ENCODE measurements at regions not wholly inside any gene's neighbourhood (a gene's known extent, or its start where the extent isn't known, plus 50 kb on each side); places are given as distances from the start of the nearest gene placed in this dataset.

DNA sequence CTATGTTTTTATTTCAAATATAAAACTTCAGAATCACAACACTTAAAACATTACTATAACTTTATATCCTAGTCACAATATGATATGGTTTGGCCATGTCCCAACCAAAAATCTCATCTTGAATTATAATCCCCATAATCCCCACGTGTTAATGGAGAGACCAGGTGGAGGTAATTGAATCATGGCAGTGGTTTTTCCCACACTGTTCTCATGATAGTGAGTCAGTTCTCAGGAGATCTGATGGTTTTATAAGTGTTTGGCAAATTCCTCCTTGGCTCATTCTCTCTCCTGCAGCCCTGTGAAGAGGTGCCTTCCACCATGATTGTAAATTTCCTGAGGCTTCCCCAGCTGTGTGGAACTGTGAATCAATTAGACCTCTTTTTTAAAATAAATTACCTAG lies 307.6 kb downstream of the SPRY2 start:
- DNase-seq (ENCODE audit: low read depth): no peak

DNA sequence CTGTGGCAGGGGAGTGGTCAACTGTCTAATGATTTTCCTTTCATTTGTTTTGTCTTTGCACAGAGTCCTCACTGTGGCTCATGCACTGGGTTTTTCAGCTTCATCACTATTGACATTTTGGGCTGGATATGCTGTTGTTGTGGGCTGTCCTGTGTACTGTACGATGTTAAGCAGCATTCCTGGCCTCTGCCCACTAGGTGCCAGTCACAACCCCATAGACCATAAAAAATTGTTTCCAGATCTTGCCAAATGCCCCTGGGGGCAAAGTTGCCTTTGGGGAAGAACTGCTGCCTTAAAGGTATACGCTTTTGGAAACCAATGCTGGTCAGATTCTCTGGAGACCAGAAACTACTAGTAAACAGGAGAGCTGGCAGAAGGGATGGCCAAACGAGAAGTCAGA lies 310.4 kb downstream of the SPRY2 start:
- no peak for DNase-seq (ENCODE audit: low read depth)

DNA sequence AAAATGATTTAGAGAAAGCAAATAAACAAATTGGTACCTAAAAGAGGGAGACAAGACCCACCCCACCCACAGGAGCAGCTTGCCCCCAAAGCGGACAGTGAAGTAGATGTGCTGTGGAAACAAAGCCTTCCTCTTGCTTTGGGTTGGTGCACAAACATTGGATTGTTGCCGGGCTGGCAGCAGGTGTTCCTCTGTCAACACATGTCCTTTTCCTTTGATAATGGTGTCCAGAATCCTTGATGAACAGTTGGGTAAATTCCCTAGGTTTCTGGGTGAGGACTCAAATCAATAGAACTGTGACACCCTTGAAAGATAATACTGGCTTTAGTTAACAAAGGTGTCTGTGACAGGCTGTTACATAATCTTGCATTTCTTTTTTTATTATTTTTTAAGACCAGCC lies 311.8 kb downstream of the SPRY2 start:
- DNase-seq (ENCODE audit: low read depth): no peak

DNA sequence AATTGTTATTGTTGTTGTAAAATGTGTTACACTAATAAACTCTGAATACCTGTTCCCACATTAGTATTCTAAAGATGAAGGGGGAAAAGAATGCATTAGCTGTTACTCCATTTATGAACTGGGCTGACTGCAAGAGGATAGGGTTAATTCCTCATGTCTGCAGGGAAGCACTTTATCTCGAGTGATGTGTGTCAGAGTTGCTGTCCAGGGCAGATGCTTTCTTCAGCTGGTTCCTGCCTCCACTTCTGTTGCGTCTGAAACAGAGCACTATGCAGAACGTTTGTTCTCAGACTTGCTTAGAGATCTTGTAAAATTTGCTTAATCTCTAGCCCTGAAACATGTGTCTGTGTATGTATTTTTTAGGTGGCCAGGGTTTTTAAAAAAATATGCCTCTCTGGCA lies 318.8 kb downstream of the SPRY2 start:
- no peak for DNase-seq (ENCODE audit: low read depth)

DNA sequence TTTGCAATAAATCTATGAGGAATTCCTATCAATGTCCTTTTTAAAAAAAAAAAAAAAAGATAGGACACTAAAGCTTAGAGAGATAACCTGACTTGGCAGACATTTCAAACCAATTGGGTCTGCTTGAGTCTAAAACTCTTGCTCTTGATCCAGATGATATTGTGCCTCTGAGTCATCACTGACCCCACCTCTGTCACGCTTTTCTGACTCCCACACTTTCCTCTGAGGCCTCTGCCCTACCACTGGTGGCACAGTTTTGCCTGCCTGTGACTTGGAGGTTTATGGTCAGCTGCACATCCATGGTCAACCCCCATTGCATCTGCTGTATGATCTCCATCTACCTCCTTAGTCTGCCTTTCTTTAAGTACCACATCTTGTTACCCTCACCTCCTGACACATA lies 328.7 kb downstream of the SPRY2 start:
- no peak for DNase-seq (ENCODE audit: low read depth)

DNA sequence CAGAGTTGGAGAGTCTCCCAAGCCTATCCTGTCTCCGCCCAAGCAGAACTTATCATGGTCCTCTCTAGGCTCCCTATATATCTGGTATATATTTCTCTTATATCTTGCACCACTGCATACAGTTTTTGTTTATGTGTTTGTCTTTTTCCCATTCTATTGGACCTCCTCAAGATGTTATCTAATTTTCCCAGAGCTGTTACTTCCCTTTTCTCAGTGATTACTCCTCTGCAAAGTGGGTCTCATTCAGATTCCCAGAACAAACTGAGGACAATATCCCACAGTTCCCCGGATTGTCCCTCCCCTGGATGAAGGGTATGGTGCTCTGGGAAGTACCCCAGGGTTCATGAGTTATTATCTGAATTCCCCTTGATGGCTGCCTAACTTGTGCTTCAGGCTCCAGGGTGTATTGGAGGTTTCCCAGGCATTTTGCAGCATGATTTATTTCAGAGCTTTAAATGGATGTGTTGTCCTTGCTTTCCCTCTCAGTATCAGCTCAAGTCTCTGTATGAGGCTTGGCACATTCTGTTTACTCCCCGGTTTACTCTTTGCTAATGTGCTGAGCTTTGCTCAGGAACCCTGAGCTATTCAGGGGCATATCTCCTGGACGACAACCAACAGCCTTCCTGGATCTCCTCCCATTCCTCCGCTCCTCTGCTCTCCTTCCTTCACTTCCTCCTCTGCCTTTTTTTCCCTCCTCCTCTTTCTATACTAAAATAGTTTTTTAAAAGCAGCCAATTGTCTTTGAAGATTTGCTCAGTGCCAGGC lies 329.3 kb downstream of the SPRY2 start:
- DNase-seq (ENCODE audit: low read depth): no peak

DNA sequence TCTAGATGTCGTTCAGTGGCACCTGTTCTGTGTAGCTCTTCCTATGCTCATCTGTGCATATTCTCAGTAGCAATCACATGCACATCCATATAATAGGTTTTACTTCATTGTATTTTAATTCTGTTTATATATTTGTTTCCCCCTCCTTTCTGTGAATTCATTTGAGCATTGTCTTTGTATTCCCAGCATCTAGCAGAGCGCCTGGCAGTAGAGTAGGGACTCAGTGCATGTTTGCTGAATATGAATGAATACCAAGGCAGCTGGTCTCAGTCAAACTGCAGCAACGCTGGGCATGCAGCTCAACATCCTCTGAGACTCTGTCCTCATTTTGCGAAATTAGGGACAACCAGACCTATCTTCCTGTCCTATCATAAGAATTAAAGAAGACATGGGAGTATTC lies 330.1 kb downstream of the SPRY2 start:
- no peak for DNase-seq (ENCODE audit: low read depth)

DNA sequence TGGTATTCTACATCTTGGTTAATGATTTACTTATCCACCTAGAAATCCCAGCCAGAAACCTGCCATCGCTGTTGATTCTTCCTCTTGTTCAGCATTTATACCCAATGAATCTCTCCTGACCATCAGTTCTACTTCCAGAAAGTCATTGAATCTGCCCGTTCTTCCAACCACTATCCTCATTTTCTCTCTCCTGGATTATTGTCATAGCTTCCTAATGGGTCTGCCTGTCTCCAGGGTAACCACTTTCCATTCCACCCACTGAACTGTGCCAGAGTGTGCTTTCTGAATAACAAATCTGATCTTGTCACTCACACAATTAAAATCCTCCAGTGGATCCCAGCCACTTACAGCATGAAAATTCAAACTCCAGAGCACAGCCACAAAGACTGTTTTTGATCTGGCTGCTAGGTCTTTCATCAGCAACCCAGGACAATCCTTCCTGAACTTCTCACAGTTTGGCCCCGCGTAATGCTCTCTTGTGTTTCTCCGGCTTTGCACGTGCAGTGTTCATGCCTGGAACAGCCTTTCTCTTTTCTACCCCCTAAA lies 330.6 kb downstream of the SPRY2 start:
- no peak for DNase-seq (ENCODE audit: low read depth)

DNA sequence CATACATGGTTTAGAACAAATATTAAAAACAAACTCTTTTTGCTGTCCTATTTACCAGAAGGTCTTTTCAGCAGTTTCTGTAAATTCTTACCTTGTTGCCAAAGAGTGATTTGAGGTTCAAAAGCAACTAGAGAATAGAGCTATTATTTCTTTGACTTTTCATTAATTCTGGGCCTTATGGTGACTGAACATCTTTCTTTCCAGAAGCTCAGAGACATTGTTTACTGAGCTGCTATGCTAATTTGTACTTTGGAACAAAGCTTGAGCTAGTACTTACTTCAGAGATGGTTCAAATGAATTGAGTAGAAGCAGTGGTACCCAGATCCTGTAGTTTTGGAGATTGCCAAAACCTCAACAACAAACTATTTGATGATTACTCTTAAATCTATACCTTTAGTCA lies 331.2 kb downstream of the SPRY2 start:
- DNase-seq (ENCODE audit: low read depth): no peak

DNA sequence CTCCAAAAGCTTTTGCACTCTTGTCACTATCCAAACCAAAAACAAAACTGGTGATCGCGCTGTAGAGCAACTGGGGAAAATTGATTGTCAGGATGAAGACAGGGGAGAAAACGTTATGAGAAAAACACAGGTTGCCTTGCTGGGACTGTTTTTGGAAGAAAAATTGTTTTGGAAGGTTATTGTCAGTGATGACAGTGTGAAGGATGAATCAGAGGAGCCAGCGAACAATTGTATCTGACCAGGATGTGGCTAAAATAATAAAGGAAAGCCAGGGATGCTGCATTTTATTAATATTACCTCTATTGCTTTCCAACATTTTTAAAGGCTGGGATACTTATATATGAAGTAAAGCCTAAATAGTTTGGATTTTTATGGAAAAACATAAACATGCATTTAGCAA lies 334.0 kb downstream of the SPRY2 start:
- DNase-seq (ENCODE audit: low read depth): no peak

DNA sequence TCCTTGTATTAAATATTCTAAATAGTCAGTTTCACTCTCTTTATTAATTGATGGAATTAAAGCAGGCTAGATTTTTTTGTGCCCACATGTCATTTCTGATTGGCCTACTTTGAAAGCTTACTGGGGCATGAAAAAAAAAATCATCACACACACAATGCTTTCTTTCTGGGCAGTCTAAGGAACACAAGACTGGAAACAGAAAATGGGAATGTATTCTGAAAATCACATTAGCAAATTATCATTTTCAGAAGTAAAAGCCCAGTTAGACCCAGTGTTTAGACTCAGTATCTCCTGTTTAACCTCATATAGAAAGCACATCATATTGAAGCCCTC lies 339.4 kb downstream of the SPRY2 start:
- DNase-seq (ENCODE audit: low read depth): no peak

DNA sequence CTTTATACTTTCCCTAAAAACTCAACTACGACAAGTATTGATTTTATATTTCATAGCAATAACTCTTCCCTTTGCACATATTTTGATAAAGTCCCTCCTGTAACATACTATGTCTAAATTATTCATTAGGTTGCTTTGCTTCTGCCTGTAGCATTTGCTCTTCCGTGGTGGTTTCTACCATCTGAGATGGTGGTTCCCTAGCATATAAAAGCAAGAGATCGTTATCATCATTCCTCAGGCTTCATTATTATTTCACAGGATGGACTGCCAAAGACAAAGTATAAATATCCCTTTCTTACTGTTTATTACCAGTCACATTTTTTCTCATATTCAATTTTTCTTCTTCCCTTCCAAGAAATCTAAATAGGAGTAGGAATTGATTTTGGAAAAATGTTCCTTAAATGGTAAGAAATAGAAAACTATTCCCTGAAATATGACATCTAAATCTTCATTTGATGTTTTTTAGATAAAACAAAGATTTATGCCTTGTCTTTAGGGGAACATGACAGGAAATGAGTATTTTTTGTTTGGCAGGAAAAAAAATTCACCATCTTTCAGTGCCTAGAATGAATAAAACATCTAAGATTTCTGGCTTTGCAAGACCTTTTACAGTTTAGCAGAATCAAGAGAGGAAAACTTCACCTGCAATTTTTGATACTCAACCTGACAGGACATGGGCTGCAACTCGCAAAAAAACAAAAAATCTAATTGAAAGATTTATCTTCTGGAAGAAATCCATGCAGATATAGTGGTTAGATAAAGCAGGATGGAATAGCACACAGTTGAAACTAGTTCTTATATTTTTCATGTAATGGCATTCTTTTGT lies 340.0 kb downstream of the SPRY2 start:
- DNase-seq (ENCODE audit: low read depth): no peak

DNA sequence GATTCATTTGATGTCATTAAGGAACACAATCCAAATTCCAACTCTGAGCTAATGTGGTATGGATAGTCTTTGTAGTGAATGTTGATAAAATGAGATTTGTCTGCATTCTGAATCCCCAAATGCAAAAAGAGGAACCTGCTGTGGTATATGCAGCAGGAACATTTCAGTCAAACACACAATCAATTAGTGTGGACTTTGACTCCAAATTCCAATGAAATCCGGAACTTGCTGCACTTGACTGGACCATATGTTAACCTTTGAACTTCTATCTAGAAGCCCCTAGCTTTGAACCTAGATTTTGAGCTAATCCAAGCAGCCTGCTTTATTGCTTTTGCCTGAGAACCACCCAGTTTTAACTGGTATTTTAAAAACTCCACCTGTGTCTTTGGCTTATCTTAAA lies 341.3 kb downstream of the SPRY2 start:
- DNase-seq (ENCODE audit: low read depth): no peak

DNA sequence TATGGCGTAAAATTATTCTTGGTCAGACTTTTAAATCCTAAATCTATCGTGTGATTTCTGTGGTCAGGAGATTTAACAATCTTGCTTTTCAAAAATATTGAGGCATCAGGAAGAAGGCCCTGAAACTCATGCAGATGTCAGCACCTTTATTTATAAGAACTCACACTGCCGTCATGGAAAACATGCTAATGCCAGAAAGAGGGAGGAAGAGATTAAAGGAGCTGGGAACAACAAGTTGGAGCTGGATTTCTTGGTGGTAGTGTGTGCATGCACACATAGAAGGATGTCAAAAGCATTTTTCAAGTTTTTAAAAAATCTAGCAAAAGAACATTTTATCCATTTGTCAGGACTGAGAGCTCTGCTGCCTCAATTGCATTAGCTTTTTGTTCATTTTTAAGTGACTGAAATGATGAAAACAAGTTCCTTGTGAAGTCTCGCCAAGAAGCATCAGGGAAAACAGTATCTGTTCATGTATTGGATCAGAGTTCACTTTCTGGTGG lies 342.5 kb downstream of the SPRY2 start:
- no peak for DNase-seq (ENCODE audit: low read depth)

DNA sequence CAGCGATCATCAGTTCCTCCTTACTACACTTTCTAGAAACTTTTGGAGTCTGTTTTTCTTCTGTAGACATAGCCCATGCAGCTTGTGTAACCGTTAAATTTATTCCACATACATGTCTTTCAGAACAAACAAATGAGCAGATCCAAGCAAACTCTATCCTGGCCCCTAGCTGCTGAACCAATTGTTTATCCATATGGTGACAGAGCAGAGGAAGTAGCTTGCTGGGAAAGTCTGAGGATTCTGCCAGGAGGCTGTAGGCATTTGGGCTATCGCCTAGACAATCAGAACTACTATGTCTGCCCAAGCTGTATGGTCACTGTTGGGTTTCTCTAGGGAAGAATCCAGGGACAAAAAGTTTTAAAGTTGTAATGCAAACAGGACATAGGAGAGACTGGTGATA lies 343.7 kb downstream of the SPRY2 start:
- DNase-seq (ENCODE audit: low read depth): no peak

DNA sequence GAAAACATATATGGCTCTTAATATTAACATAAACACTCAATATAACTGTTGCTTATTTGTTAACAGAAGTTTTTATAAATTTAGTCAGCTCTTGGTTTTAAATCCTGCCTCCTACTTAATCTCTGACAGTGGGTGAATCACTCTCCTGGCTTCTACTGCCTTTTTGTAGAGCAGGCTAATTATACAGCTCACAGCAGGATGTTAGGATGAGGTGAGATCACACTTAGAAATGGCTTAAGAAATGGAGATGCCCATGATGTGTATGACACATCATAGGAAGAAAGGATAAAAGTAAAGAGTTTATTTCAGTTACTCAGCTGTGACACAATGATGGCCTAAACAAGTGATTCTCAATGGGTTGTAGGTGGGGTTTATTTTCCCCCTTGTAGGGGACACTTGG lies 345.6 kb downstream of the SPRY2 start:
- no peak for DNase-seq (ENCODE audit: low read depth)

DNA sequence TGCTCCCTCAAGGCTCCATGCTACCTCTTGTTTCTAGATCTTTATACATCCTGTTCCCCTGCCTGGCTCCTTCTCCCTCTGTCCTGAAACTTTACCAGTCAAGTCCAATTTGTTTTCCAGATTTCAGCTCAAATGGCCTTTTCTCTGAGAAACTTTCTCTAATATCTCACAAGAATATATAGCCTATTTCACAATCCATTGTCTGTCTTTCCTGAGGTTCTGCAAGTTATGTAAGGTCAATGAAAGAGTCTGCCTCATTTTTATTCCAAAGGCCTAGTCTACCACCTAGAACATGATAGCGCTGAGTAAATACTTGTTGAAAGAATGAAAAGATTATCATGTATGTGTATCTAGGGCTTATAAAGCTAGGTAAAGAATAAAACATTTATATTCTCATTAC lies 348.8 kb downstream of the SPRY2 start:
- no peak for DNase-seq (ENCODE audit: low read depth)

DNA sequence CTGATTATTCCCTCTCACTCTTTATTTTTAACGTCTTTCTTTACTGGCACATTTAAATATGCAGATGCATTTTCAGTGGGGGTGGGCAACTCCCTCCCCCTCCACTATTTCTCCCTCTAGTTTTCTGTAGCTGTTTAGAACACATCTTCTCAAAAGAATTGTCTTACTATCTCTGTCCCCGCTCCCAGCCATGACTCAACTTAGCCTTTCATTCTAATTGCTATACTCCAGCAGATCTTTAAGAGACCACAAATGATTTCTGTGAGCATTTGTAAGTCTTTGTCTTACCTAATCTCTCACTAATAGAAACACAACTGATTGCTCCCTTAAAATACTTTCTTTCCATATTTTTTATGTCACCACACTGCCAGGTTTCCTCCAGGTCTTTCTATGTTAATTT lies 350.9 kb downstream of the SPRY2 start:
- no peak for DNase-seq (ENCODE audit: low read depth)

DNA sequence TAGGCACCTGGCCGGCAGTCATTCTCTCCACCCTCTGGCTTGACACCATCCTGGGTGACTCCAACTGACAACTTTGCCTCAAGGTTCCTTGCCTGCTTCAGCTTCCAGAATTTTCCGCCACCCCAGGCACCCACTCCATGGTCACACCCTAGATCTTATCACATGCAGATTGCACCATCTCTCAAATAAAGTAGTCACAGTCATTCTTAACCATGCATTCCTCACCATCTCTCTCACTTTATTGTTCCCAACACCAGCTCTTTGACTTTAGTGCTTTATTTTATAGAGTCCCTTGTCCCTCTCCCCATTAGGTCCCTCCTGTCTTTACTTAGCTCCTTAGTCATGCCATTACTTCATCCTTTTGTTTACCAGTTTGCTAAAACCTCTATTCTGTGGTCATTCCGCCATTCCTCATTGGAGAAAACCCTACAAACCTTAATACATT lies 351.7 kb downstream of the SPRY2 start:
- DNase-seq (ENCODE audit: low read depth): no peak

DNA sequence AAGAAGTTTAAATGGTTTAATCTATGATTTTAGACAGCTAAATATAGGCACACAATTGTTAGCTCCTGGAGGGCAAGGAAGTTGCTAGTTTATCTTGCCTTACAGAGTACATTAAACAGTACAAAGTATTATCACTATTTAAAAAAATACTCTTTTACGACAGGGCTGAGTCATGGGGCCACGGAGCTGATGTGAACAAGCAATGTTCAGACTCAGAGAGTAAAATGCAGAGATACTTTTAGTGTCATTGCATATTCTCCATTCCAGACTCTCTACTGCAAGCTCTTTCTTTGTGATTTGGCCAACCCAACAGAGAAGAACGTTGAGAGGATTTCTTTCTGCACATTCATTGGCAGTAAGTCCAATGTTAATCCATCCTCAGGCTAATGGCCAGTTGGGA lies 352.4 kb downstream of the SPRY2 start:
- no peak for DNase-seq (ENCODE audit: low read depth)

DNA sequence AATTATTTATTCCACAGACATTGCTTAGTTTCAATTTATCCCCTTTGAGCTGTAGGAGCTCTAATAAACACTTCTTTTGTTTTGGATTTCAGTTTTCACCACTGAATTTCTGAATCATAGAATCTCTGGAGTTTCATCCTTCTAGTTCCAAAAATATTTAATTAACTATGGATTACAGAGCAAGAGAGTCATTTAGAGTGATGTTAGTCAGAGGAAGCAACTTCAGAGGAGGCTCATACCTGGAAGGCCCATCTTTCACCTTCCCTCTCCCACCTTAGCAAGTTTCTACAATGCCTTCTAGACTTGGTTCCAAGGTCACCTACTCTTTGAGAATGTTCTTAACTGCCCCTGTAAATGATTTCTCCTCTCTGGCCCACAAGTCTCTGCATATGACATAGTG lies 353.2 kb downstream of the SPRY2 start:
- DNase-seq (ENCODE audit: low read depth): no peak

DNA sequence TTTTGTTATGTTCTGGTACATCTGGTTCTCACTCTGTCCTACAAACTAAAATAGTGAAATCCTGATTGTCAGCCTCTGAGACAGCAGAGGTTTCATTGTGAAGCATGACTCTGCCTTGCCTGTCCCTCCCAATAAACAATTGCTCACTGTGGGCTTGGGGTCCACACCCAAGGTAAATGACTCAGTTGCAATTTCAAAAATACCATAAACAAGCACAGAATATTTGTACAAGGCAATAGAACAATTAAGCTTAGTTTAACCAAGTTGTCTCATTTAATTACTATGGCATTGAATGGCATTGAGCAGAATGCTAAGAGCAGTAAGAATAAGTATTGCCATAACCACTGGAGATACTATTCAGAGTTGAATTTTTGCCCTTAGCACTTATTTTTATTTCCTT lies 353.6 kb downstream of the SPRY2 start:
- no peak for DNase-seq (ENCODE audit: low read depth)

DNA sequence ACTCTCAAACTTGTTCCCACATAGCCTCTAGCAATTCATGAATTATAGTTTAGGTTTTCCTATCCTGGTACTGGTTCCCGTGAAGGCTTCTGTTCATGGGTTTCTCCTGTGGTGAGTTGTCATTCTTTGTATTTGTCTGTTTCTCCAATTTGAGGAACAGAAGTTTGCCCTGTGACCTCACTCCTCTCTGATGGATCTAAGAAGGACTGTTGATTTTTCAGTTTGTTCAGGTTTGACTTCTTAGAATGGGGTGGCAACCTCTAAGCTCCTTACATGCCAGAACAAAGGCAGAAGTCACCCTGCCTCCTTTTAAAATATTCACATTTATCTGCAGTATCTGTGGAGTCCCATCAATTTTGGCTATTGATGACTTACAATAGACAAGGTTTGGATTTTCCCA lies 354.0 kb downstream of the SPRY2 start:
- no peak for DNase-seq (ENCODE audit: low read depth)
